GM19395 (cell line): ENCODE measurements at regions not wholly inside any gene's neighbourhood (a gene's known extent, or its start where the extent isn't known, plus 50 kb on each side); places are given as distances from the start of the nearest gene placed in this dataset.

Experiments used
- ATAC-seq: cut with Tn5 transposase; IDR thresholded peaks from one replicate; pipeline ENCODE4 v1.9.1; 2021; ENCODE audit warnings: mild to moderate bottlenecking, moderate library complexity; ENCODE audit not compliant: unreplicated experiment

- ATAC-seq, result no peak
Observed at GRCh38 chr18:24817150-24817549, 356.7 kb downstream of the HRH4 start.

GRCh38 chr18:24817587-24818371 lies 357.3 kb downstream of the HRH4 start:
- ATAC-seq, result no peak

GRCh38 chr18:24818441-24818840 lies 358.0 kb downstream of the HRH4 start:
- ATAC-seq, result no peak

GRCh38 chr18:24819141-24819890 lies 358.9 kb downstream of the HRH4 start:
- no peak for ATAC-seq

GRCh38 chr18:24825397-24825796 lies 365.0 kb downstream of the HRH4 start:
- ATAC-seq, result no peak

- ATAC-seq, result no peak
Observed at GRCh38 chr18:24826605-24827004, 366.2 kb downstream of the HRH4 start.

- ATAC-seq, result no peak
Observed at GRCh38 chr18:24827501-24827900, 367.1 kb downstream of the HRH4 start.

GRCh38 chr18:24831081-24831480 lies 370.6 kb downstream of the HRH4 start:
- ATAC-seq, result no peak

- no peak for ATAC-seq
Observed at GRCh38 chr18:24831871-24832665, 371.6 kb downstream of the HRH4 start.

GRCh38 chr18:24835751-24836150 lies 375.3 kb downstream of the HRH4 start:
- no peak for ATAC-seq

GRCh38 chr18:24837066-24837465 lies 376.6 kb downstream of the HRH4 start:
- no peak for ATAC-seq

- ATAC-seq, result no peak
Observed at GRCh38 chr18:24840051-24840450, 379.6 kb downstream of the HRH4 start.

- ATAC-seq, result no peak
Observed at GRCh38 chr18:24840640-24841039, 380.2 kb downstream of the HRH4 start.

GRCh38 chr18:24841536-24841935 lies 381.1 kb downstream of the HRH4 start:
- ATAC-seq, result no peak

- no peak for ATAC-seq
Observed at GRCh38 chr18:24843123-24843522, 382.7 kb downstream of the HRH4 start.

- no peak for ATAC-seq
Observed at GRCh38 chr18:24846138-24846537, 385.7 kb downstream of the HRH4 start.

GRCh38 chr18:24850532-24850931 lies 390.1 kb downstream of the HRH4 start:
- no peak for ATAC-seq

- no peak for ATAC-seq
Observed at GRCh38 chr18:24853076-24853475, 392.6 kb downstream of the HRH4 start.

- ATAC-seq, result no peak
Observed at GRCh38 chr18:24860978-24861680, 400.7 kb downstream of the HRH4 start.

- no peak for ATAC-seq
Observed at GRCh38 chr18:24862201-24862816, 401.9 kb downstream of the HRH4 start.
